HG03354 (cell line): ENCODE measurements at regions not wholly inside any gene's neighbourhood (a gene's known extent, or its start where the extent isn't known, plus 50 kb on each side); places are given as distances from the start of the nearest gene placed in this dataset.
"Not testable (repeated sequence)": the region's sequence is repeated elsewhere in the genome, so short reads cannot be mapped to it uniquely, and the experiment has no call there.

Source experiments
- ATAC-seq: cut with Tn5 transposase; IDR thresholded peaks from one replicate; pipeline ENCODE4 v1.9.1; 2021; ENCODE audit warnings: mild to moderate bottlenecking; ENCODE audit not compliant: unreplicated experiment, poor library complexity, severe bottlenecking

- no peak for ATAC-seq
Observed at GRCh38 chr4:54402880-54403480, 173.9 kb downstream of the PDGFRA start.

DNA sequence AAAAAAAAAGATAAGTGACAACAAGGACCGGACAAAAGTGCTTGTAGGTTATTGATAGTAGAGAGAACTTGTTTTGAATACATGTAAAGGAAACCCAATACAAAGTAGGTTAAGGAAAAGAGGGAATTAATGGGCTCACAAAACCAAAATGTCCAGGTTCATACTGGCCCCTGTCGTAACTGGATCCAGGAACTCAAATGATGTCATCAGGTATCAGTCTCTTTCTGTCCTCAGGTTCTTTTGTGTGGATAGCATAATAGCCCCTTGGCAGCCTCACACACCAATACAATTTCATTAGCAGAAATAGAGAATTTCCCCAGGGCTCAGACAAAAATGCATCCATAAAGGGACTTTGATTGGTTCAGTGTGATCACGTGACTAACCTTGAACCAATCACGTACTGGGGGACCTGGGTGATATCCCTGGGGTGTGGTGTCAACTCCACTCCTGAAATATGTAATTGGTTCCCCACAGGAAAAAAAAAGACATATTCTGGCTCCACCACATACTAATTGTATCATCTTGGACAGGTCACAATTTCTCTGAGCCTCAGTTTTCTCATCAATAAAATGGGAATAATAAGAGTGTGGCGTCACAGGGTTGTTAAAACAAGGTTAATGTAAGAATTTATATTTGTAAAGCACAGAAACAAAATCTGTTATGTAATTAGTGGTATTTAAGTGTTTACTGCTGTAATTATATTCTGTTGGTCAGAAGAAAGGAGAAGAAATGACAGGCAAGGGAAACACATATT is 174.8 kb downstream of the PDGFRA start:
- no peak for ATAC-seq

DNA sequence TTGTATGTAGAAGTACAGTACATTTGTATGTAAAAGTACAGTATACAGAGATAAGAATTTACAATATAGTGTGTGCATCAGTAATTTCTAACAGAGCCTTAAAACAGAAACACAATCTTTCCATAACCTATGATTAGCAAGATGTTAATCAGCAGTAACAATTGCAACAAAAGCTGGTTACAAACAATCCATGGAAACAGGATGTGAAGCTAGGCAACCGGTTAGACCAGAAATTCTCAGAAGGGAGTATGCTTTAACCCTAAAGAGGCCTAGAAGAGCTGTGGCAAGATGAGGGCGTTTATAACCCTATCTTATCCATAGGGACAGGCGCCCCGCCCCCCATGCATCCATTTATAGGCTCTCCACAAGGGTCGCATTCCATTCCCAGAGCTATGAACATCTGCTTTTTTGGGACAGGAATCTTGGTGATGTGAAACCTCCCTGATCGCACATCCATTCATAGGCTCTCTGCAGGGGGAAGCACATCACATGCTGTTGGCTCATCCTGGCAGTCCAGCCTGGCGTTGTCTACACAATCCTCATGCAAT is 180.3 kb downstream of the PDGFRA start:
- ATAC-seq: not testable (repeated sequence)

GRCh38 chr4:54414545-54414944 is 185.5 kb downstream of the PDGFRA start:
- no peak for ATAC-seq

- ATAC-seq: no peak
Observed at GRCh38 chr4:54417476-54417875, 188.4 kb downstream of the PDGFRA start.

GRCh38 chr4:54418468-54418867 is 189.4 kb downstream of the PDGFRA start:
- no peak for ATAC-seq

GRCh38 chr4:54423066-54423465 is 194.0 kb downstream of the PDGFRA start:
- ATAC-seq: no peak

DNA sequence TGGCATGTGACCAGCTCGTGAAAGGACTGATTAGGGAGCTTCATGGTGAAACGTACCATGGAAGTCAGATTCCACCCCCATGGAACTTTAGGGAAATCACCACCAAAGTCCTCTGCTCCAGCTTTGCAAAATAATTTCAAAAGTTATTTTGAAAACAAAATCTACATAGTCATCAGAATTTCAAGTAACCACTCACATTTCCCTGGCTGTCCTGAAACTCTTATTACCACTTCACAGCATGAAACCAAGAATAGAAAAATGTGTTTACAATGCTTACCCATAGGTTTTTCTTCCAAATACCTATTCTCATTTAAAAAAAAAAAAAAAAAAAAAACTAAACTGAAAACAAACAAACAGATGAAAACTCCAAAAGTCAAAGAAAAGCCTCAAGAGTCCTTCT is 198.7 kb downstream of the PDGFRA start:
- no peak for ATAC-seq

GRCh38 chr4:54428940-54429339 is 199.8 kb downstream of the PDGFRA start:
- no peak for ATAC-seq

DNA sequence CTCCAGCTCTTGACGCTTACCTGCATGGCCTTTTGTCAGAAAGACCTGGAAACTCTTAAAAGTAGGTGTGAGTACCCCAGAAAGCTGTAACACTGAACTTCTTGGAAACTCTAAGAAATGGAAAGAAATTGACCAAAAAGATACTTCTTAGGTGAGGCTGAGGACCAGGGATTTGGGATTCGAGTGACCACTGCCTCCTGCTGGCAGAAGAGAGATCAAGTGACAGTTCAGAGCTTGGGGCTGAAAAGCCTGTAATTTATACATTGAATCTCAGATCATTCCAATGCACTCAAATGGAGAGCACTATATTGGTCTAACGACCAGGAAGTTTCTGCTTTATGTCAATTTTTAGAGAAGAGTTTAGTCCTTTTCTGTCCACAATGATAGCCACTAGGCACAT is 204.6 kb downstream of the PDGFRA start:
- ATAC-seq: no peak

DNA sequence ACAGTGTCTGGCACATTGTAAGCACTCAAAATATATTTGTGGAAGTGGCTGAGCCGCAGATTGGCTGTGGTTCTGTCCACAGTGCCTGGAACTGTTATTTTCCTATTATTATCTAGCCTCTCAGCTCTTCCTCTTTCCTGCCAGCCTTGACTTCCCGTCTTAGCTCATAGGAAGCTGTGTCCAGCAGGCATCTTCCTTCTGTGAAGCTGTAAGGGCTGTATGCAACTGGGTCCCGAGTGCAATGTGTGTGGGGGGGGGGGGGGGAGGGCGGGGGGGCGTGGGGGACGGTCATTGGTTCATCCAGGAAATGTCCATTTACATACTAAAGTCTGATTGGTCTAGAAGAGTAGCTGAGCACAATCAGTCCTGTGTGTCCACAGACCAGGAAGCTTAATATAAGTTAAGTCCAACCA is 210.7 kb downstream of the PDGFRA start:
- no peak for ATAC-seq

DNA sequence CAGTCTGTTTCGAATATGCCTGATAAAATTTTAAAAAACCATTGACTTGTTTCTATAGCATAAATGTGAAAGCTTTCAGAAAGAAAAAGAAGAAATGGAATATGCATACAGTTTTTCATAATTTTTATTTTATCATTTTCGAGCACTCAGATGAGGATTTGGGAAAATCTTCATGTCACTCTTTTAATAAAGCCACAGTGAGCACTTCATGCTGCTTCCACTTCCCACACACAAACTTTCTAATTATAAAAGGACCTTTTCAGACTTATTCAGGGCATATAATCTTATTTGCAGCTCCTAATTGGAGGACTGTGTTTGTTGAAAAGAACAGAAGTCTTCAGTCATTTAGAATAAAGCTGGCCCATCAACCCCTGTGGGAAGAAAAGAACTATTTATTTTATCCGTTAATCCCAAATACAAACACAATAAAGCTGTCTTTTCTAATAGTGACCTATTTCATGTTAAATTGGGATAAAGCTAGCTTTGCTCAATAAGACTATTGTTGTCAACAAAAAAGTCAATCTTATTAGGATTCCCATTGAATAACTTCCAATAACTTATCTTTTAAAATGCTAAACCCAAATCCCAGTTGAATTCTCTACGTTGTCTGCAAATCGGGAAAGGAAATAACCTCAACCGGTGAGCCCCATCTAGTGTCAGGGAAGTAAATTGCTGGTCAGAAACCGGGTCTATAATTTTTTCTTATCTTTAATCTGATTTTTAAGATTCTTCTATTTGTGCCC is 211.5 kb downstream of the PDGFRA start:
- no peak for ATAC-seq

DNA sequence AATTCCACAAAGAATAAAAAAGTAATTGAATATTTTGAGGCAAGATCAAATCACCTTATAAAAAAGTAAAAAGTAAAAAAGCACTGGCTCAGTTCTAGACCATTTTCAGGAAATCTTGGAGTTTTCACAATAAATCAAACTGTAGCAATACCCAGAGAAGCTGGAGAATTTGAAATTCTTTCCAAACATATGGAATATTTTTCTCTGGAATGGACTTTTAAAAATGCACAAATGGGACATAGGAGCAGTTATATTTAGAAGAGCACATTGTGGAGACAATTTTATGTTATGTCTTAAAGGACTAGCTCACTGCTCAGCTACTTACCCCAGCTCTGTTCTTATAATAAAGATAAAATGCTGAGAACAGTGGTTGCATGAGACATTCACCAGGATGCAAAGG is 211.9 kb upstream of the KIT start:
- no peak for ATAC-seq

DNA sequence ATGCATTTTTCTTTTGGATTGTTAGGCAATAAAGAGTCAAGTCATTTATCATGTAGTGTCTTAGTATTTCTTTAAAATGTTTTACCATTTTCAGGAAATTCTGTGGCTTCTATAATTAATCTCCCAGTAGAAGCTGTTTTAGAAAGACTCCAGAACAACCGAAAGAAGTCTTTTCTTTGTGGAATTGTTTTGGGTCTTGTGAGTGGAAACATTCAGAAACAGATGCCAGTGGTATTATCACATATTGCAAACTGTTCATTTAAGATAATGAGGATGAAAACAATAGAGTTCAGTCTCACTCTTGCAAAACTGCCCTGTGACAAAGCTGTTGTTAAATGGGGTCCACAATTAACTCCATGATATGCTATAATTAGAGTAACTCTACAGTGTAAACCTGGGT is 211.2 kb upstream of the KIT start:
- ATAC-seq: no peak

GRCh38 chr4:54447304-54447703 is 210.5 kb upstream of the KIT start:
- ATAC-seq: no peak

DNA sequence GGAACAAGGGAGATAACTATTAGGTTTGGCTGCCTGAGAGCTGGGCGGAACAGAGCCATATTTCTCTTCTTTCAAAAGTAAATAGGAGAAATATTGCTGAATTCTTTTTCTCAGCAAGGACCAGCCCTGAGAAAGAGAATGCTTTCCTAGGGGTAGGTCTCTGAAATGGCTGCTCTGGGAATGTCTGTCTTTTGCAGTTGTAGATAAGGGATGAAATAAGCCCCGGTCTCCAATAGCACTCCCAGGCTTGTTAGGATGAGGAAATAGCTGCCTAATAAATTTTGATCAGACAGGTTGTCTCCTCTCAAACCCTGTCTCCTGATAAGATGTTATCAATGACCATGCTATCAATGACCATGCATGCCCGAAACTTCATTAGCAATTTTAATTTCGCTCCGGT is 207.8 kb upstream of the KIT start:
- no peak for ATAC-seq

DNA sequence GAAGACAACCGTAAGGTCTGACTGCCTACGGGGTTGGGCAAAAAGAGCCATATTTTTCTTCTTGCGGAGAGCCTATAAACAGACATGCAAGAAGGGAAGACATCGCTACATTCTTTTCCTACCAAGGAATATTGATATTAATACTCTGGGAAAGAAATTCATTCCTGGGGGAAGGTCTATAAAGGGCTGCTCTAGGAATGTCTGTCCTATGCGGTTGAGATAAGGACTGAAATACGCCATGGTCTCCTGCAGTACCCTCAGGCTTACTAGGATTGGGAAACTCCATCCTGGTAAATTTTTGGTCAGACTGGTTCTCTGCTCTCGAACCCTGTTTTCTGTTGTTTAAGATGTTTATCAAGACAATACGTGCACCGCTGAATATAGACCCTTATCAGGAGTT is 190.8 kb upstream of the KIT start:
- ATAC-seq: not testable (repeated sequence)

- no peak for ATAC-seq
Observed at GRCh38 chr4:54473077-54473545, 184.6 kb upstream of the KIT start.

GRCh38 chr4:54473798-54474197 is 184.0 kb upstream of the KIT start:
- no peak for ATAC-seq

- ATAC-seq: no peak
Observed at GRCh38 chr4:54475546-54475945, 182.2 kb upstream of the KIT start.
